HepG2 (cell line): ENCODE measurements at regions not wholly inside any gene's neighbourhood (a gene's known extent, or its start where the extent isn't known, plus 50 kb on each side); places are given as distances from the start of the nearest gene placed in this dataset.
"Not testable (repeated sequence)": the region's sequence is repeated elsewhere in the genome, so short reads cannot be mapped to it uniquely, and the experiment has no call there.

ENCODE experiments used
- EP300 ChIP-seq, 3 experiments: sonication (generic) in 1 of 3; formaldehyde crosslinking in 1 of 3; IDR thresholded peaks; 2 replicates each; pipeline versions ENCODE4 v1.5.1 to v1.6.1; 2011 to 2020; ENCODE audit warnings: low read depth in 2 of 3, low read length in 2 of 3, borderline replicate concordance in 1 of 3, improper control_type of control experiment in 1 of 3, mild to moderate bottlenecking in 1 of 3, missing genetic modification reagents in 1 of 3, moderate library complexity in 1 of 3
- EZH2 ChIP-seq: conservative IDR thresholded peaks from 2 replicates; pipeline ENCODE4 v1.6.1; 2012; ENCODE audit warnings: mild to moderate bottlenecking, low read depth, low read length, moderate library complexity
- GLI4 ChIP-seq: sonication (generic); formaldehyde crosslinking; IDR thresholded peaks from 2 replicates; pipeline ENCODE4 v1.5.1; 2020; ENCODE audit warnings: missing genetic modification reagents, mild to moderate bottlenecking, moderate library complexity, borderline replicate concordance
- PBX3 ChIP-seq: sonication (generic); formaldehyde crosslinking; IDR thresholded peaks from 2 replicates; pipeline ENCODE4 v1.8.1; 2023; ENCODE audit warnings: missing genetic modification reagents, inconsistent platforms, borderline replicate concordance
- POLR2A ChIP-seq, 2 experiments: IDR thresholded peaks; 2 replicates each; pipeline ENCODE4 v1.6.1; 2011; ENCODE audit warnings: low read depth in 2 of 2, low read length in 2 of 2, mild to moderate bottlenecking in 1 of 2, moderate library complexity in 1 of 2; ENCODE audit not compliant: insufficient read depth in 1 of 2
- POLR2AphosphoS5 ChIP-seq: IDR thresholded peaks from 2 replicates; pipeline ENCODE4 v1.6.1; 2012; ENCODE audit warnings: low read depth, low read length
- SP1 ChIP-seq, 2 experiments: fragments of 450-650 bp in 1 of 2; sonication (generic) in 1 of 2; formaldehyde crosslinking in 1 of 2; IDR thresholded peaks; 2 replicates each; pipeline versions ENCODE4 v1.4.0 to v1.6.1; 2016 to 2020; ENCODE audit warnings: missing genetic modification reagents in 1 of 2
- U2AF1 ChIP-seq: fragments of 200-400 bp; formaldehyde crosslinking; optimal IDR thresholded peaks from 2 replicates; pipeline ENCODE3; 2017; ENCODE audit warnings: mild to moderate bottlenecking, low read depth, low read length

GRCh38 chr3:43229865-43230264, 56.5 kb upstream of the SNRK start:
- TF ChIP-seq EP300 (IDR thresholded peaks at IDR 0.05; ENCODE audit: low read depth in 2 of 2, low read length in 2 of 2); EP300 (CRISPR knock-in tag; IDR thresholded peaks at IDR 0.05; ENCODE audit: borderline replicate concordance); U2AF1; POLR2A (IDR thresholded peaks at IDR 0.05; ENCODE audit: insufficient read depth in 1 of 2, low read depth in 2 of 2, low read length in 2 of 2); EZH2; PBX3; SP1 (IDR thresholded peaks at IDR 0.05); SP1 (CRISPR knock-in tag; IDR thresholded peaks at IDR 0.05); GLI4; POLR2AphosphoS5: not testable (repeated sequence)
